ENCODE measurements at regions not wholly inside any gene's neighbourhood (a gene's known extent, or its start where the extent isn't known, plus 50 kb on each side); places are given as distances from the start of the nearest gene placed in this dataset.

DNA sequence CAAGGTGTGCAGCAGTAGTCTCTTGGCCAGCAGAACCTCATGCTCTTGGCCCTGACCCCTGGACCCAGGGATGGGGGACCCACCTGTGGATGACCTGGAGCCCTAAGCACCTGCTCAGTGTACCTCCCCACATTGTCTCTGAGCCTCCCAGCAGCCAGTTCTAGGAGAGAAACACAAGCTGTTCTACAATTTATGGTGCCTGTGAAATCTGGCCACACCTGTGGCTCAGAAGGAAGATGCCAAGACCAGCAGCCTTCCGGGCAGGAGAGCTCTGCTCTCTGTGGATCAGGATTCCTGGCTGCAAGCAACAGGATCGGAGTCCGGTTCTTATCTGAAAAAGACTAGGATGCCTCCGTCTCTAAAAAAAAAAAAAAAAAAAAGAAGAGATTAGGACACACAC lies 103.6 kb upstream of the ANO1 start:
- DNase-seq: no peak

DNA sequence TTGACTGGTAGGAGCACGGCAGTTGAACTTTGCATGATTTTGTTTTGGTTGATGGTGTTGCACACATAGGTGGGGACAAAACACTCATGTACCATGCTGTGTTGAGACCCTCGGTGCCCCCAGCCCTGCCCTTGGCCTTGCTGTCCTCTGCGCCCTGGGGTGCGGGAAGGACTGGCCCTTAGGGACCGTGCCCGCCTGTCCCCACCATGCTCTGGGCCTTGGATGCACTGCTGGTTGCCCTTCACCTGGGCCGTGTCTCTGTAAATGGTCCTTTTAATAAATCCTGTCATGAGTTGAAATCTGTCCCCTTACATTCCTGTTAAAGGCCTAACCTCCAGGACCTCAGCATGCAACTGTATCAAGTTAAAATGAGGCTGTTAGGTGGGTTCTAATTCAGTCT lies 102.3 kb upstream of the ANO1 start:
- no peak for DNase-seq

DNA sequence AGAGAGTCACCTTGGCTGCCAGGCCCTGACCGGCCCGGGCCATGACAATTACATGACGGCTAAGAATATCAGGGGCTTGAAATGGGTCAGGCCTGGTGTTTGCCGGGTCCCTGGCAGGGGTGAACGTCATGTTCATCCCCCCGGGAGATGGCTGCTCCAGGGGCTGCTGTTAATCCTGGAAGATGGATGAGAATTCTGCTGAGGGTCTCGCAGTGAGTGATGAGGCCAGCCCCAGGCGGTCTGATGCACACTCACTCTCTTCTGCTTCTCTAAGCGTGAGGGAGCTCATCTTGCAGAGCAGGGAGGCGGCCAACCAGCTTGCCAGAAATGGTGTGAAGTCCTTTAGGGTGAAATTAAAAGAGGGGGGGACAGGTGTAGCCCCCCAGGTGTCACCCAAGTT lies 101.3 kb upstream of the ANO1 start:
- no peak for DNase-seq

DNA sequence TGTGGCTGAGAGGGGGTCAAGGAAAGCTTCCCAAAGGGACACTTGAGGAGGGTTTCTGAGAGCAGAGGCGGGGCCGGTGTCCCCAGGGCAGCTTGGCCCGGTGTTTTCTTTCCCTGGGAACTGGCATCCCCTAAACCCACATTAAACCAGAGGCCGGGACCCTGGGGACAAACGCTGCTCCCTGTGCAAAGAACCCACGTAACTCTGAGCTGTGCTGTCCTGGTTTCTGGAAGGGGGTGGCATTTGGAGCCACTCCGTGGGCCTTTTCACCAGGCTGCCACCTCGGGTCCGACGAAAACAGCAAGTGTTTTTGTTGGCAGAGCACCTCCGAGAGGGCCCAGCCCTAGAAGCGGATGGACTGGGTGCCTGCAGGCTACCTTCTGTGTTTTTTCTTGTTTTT lies 100.2 kb upstream of the ANO1 start:
- DNase-seq: no peak

DNA sequence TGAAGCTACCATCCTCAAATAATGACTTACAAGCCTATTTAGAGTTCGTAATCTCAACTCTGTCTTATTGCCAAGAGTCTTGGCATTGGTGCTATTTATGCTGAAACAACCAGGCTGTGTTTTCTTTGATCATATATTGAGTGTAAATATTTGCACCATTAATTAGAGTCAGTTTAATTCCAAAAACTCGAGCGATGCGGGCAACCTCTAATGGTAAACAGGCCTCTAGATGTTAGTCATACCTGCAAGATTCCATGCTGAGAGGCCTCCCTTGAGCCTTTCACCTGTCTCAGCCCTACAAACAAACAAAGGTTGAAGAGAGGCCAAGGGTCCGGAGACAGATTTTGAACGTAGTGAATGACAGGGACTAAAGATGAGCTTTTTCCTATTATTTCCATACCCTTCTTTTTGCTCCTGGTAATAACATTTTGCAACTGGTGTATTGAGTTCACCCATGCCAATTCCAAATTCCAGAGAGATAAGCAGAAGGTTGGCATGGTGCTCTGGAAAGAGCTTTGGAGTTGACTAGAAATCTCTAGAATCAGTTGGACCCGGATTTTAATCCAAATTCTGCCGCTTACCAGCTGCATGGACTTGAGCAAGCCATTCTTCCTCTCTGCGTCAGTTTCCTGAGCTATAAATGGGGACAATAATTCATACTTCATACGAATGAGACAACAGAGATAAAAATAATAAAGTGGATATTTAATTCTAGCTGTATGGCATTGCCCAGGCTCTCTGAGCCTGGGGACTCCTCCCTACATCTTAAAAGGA lies 99.1 kb upstream of the ANO1 start:
- DNase-seq: no peak

DNA sequence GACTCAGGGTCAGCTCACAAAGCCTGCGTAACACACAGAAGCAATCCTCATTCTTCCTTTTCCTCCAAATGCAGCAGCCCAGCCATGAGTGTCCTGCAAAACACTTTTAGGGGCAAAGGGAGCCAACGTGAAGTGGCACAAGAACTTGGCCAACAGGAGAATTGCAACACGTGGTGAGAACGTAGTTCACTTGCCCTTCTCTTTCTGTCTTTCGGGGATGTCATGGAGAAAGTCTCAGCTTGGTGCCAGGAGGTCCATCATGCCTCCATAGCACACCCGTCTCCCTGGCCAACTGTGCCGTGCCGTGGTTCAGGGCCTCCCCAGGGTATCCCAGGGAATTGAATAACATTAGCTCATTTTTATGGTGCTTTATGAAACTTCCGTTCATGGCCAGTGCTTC lies 98.5 kb upstream of the ANO1 start:
- no peak for DNase-seq

DNA sequence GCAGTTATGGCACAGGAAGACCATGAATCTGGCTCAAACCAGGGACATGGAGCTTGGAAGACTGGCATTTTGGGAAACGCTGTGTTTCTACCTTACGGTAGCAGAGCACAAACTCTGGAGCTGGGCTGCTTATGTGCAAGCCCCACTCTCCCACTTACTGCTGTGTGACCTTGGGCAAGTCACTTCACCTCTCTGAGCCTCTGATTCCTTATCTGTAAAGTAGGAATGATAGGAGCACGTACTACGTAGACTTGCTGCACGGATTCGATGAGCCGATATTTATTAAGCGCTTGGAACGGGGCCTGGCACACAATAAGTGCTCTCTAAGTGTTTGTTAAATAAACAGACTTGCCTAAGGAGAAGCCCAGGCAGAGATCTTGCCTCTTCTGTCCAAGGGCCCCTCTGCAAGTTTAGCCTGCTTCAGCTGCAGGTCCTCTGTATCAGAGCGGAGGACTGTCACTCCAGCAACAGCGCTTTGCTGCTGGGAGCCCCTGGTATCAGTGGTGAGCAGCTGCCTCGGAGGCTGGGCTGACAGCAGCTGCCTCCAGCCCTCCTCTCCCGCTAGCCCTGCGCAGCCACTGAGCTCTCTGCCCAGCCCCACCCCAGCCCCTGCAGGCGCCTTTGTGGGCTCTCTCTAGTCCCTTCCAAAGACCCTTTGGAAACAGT lies 96.9 kb upstream of the ANO1 start:
- no peak for DNase-seq

DNA sequence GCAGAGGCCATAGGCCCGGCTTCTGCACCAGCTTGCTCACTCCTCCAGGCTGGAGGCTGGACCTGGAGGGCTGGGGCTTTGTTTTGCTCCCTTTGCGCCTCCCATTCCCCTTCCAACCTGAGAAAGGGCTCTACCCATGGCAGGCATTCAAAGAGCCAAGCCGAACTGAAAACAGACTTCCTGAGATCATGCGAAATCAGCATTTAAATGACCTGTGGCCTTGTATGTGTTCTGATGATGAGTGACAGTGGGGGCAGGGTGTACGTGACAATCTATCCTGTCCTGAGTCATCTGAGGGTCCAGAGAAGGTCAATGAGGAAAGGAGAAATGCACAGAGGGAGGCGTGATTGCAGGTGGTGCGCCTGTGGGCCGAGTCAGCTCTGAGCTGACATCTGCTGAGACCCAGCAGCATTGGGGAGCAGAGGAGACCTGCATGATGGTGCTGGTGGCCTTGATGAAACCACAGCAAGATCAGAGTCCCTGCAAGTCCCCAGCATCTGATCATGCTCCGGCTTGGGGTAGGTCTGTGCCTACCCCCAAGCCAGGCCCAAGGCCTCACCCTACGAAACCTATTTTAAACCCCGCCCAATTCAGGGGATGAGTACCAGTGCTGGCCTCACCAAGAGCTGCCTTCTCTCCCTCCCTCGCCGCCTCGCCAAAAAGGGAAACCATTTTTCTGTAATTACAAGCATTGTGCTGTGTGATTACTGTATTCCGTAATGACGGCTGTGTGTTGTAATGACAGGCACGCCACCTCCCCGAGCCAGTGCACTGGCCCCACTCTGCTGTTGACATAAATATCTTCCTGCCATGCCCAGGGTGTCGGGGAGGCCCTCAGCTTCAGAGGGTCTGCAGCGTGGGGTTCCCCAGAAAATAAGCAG lies 95.2 kb upstream of the ANO1 start:
- no peak for DNase-seq

DNA sequence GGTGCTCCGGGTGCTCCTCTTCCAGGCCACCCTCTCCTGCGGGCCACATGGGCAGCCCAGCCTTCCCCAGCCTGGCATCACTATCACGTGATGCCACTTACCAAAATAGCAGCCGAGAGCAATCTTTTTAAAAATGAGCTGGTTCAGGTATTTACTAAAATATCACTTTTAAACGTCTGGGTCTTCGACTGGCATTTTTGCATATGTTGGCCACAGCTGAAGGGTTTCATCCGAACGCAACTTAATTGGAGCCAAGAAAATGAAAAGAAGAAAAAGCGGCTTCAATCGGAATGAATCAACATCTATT lies 94.6 kb upstream of the ANO1 start:
- DNase-seq: no peak

DNA sequence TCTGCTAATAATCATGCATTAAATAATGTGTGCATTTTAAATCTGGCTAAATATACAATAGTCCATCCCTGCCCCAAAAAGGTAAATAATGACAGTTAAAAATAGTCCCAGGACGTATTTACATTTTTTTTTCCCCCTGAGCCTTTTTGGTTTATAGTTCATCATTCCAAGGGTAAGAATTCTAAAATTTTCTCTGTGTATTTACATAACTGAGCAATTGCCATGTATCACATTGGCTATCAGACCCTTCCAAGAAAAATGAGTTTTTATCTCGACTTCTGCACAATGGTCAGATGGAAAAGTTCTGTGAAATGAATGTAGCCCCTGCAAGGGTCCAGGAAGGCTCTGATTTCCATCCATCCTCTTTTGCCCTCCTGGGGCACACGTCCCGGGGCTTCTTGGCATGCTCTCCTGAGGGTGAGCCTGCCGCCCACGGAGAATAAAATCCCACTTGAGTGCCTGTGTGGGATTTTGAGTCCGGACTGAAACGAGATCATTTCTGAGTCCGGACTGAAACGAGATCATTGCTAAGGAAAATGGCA lies 94.1 kb upstream of the ANO1 start:
- DNase-seq: no peak

DNA sequence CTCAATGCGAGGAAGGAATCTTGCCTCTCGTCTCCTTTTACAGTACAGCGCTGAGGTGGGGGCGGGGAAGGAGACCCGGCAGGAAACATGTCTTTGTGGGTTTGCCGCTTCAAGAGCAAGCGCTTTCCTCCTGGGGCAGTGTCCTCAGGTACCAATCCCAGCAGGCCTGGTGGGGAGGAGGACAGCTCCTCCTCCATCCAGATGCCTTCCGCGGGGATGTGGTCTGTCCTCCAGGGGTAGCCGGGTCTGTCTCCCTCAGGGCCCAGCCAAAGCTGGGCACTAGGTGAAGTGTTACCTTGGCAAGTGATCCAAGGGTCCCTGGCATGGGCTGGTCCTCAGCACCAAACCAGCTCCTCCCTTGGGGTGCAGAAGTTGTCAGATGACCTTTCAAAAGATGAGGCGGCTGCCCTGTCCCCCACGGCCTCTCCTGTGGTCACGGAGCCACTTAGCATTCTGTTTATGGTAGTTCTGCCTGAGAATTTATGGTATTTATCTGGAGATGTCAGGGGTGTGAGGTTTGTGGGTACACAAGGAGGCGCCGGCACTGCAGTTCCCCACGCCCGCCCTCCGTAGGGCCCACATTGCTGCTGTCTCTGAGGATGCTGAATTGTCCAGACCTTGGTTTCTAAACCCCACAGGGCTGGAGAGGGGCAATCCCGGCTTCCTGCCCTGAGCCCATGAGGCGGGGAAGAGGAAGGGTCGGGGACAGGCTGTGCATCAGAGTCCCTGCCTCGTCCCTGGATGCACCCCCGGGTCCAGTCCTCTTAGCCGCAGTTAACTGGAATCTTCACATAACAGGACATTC lies 93.5 kb upstream of the ANO1 start:
- DNase-seq: no peak

DNA sequence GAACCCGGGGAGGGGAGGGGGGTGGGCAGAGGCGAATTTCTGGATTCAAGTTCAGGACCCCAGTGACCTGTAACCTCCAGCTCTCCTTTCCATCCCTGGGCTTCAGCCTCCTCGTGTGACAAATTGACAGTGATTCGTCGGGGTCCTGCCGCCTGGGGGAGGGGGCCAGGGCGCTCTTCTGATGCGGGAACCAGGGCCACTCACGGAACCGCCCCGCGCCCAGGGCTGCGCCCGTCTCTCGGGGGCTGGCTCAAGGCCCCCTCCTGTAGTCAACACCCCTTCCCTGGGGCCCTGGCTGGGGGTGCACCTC lies 92.8 kb upstream of the ANO1 start:
- DNase-seq: no peak

DNA sequence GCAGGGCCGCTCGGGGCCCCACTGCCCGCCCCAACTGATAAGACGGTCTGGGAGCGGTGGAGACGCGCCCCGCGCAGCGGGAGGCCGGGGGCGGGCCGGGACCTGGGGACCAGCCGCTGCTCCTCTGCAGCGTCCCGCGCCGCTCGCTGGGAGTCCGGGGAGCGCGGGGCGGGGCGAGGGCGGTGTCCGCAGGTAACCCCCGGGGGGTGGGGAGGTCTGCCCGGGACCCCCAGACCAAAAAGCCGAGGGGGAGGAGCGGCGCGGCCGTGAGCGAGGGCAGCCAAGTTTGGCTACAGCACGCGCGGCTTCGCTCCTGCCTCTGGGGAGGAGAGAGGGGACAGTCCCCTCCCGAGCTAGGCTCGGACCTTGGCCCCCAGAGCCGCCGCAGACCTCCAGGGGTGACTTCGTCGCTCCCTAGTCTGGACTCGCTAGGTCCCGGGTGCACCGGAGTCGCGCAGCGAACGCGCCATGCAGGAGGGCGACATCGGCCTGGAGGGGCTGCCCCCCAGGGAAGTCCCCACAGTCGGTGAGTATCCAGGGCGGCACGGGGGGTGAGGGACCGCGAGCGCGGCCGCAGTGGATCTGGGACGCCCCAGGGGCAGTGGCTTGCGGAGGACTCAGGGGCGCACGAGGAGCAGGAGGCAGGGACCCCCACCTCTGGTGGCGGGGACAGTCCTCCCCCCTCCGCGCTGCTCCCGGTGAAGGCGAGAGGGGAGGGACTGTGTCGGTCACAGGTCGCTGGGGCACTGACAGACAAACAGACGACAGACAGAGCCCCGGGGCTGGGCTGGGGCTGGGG lies 92.3 kb upstream of the ANO1 start:
- no peak for DNase-seq

DNA sequence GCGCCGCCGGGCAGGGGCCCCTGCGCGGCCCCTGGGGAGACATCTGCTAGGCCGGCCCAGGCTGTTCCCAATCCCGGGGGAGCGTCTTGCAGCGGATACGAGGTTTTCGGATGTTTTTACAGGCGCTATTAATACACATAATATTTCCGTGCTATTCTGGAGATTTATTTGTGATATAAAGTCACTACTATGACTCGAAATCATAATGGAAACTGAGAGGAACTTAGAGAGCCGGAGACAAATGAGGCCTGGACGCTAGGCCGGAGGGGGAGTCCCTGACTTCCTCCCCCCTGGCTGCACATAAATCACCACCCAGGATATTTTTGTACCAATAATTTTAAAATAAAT lies 91.7 kb upstream of the ANO1 start:
- DNase-seq: no peak

DNA sequence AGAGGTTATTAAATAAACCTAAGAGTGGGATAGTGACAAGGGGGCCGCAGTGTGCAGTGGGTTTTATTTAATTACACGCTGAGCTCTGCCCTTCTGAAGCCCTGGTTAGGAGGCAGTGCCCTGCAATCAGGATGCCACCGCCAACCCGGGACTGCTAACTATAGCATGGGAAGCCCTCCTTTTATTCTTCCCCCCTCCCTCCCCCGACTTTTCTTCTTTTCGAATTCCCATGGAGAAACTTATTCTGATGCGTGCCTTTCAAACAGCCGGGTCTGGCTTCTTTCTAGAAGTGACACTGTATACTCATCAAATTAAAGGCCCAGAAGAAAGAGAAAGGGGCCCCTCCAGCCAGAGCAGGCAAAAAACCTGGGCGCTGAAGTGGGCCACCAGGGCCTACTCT lies 91.3 kb upstream of the ANO1 start:
- DNase-seq: no peak

DNA sequence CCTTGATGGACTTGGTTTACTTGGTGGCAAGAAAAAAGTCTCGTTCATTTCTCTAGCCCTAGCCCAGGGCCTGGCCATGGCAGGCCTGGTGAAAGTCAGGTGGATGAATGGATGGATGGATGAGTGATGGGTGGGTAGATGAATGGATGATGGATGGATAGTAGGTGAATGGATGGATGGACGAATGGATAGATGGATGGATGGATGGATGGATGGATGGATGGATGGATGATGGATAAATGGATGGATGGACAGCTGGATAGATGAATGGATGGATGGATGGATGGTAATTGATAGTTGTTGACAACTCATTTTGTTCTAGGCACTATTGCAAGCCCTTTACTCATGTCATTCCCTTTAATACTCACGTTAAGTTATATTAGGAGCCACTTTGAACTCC lies 86.1 kb upstream of the ANO1 start:
- no peak for DNase-seq

DNA sequence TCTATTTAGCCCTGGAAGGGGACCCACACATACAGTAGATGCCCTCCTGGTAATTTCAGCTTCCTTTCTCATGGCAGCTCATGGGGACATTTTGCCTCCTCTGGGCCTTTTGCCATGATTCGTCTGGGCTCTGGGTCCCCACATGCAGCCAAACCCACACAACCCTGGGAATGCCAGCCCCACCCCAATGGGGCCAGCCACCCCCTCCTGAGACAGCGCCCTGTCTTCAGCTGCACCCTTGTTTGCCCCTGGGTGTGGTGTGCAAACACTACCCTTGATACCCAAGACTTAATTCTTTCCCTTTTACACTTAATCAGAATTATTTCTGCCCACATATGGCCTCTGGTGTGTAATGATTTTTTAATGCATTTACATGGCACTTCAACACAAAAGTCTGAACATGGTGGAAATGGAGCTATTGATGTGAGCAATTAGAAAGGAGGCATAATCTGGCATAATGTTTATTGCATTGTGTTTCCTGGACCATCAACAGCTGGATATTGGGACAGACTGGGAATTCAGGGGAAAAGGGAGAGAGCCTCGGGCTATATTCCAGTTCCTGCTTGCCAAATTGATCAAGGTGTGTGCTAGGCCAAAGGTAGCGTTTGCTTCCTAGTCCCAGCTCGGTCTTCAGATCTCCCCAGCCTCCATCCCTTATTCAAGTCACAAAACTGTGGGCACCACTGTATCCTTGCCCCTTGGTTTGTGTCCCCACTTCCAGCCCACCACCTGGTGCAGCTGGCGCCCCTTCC lies 85.0 kb upstream of the ANO1 start:
- no peak for DNase-seq

DNA sequence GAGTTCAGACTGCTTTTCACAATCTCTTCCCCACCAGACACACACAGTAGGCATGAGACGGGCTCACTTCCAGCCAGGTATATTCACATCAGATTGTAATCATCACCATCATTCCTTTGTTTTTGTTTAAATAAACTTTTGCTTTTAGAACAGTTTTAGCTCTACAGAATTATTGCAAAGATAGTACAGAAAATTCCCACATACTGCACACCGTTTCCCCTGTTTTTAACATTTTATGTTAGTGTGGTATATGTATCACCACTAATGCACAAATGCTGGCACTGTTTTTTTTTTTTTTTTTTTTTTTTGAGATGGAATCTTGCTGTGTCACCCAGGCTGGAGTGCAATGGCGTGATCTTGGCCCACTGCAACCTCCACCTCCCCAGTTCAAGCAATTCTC lies 83.3 kb upstream of the ANO1 start:
- no peak for DNase-seq

DNA sequence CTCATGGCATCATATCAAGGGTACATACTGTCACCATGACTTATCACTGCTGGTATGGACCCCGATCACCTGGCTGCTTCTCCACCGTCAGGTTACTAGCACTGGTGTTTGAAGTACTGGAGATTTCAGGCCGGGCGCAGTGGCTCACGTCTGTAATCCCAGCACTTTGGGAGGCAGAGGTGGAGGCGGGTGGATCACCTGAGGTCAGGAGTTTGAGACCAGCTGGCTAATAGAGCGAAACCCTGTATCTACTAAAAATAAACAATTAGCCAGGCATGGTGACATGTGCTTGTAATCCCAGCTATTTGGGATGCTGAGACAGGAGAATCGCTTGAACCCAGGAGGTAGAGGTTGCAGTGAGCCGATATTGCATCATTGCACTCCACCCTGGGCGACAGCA lies 82.4 kb upstream of the ANO1 start:
- no peak for DNase-seq

DNA sequence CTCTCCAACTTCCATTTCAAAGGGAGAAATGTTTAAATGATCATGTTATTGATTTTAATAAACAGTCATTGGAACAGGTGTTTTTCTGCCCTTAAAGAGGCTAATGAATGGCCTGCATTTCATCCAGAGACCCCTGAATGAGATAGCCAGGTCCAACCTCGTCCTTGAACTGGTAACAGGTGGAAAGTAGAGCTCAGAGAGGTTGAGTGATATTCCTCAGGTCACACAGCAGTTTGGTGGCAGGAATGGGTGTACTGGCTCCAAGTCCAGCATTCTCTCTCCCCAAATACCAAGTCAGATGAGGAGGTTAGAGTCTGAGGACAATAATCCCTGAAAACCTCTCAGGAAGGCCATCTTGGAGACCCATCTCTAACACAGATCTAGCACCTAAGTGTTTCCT lies 81.7 kb upstream of the ANO1 start:
- no peak for DNase-seq

DNA sequence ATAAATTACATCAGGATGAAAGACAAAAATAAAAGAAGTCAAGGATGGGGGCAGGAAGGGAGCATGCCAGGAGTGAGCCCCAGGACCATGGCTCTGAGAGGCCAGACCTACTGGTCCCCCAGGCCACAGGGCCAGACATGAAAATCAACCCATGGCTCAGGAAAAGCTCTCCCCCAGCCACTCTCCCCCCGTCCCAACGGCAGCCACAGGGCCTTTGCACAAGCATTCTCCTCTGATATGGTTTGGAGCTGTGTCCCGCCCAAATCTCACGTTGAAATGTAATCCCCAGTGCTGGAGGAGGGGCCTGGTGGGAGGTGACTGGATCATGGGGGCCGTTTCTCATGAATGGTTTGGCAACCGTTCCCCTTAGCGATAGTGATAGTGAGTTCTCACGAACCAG lies 80.8 kb upstream of the ANO1 start:
- no peak for DNase-seq

DNA sequence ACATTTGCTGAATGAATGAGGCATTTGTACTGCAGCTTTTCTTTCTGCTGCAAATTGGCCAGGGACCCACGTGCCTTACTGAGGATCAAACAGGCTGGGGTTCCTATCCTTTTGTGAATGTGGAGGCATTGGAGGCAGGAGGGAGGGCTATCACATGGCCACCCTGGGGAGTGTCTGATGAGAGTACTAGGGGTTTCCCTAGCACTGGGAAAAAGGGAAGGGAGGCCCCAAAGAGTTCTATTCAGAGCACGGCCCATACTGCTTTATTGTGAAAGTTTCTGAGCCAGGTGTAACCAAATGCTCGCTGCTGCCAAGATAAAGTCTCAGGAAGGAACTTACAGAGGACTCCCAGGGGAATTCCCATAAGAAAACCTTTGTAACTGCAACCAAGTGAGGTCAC lies 78.4 kb upstream of the ANO1 start:
- DNase-seq: peak in 1 of 2 experiments; percentile 21
